ENCODE measurements at regions not wholly inside any gene's neighbourhood (a gene's known extent, or its start where the extent isn't known, plus 50 kb on each side); places are given as distances from the start of the nearest gene placed in this dataset.

DNA sequence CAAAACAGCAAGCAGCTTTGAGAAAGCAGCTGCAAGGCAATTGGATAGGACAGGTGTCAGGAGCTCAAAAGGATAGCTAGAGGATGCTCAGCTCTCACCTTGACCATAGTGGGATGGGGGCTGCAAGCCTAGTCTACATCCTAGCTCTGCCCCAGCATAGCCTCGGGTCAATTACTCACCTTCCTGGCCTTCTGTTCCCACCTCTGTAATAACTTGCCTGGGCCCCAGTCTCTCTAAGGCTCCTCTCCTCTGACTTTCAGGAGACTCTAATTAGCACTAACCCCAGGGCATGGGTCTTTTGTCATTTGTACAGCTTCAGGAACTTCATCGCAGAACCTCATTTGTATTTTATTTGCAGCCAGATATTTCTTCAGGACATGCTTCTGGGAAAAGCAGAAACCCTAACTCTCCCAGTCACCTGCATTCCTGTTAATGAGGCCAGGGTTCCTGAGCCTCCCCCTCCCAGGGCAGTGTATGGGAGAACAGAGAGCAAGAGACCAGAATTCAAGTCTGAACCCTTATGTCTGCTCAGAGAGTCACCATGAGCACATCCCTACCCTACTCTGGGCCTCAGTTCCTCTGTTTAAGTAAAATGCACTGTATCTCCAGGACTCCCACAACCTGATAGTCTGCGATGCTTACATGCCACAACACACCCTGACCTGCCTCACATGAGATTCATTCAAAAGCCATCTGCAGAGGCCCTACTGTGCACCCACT, 108.1 kb downstream of the MATN1 start:
- WGBS: 90% methylated on average over 3 of the region's 3 CpGs
- no peaks in the 10 kb centered on the region for H3K27me3 ChIP-seq (ENCODE audit: control insufficient read depth in 2 of 2, insufficient read depth in 1 of 2, low read length in 1 of 2)
- H3K4me3 ChIP-seq (ENCODE audit: low read length in 2 of 2): no peak overlapping the region
- no peaks in the 10 kb centered on the region for H3K36me3 ChIP-seq (ENCODE audit: control insufficient read depth in 2 of 2, insufficient read depth in 2 of 2, low read length in 1 of 2)
- no peak overlapping the region for H3K27ac ChIP-seq (ENCODE audit: low read depth in 1 of 2, low read length in 1 of 2)
- no peak for DNase-seq (ENCODE audit: low read depth in 6 of 9, low spot score in 9 of 9)
- no peaks in the 10 kb centered on the region for H3K9me3 ChIP-seq (ENCODE audit: control insufficient read depth in 2 of 2, insufficient read depth in 1 of 2, low read length in 1 of 2)
- no peaks in the 10 kb centered on the region for H3K4me1 ChIP-seq (ENCODE audit: control insufficient read depth in 2 of 2, insufficient read depth in 2 of 2, low read length in 2 of 2)

DNA sequence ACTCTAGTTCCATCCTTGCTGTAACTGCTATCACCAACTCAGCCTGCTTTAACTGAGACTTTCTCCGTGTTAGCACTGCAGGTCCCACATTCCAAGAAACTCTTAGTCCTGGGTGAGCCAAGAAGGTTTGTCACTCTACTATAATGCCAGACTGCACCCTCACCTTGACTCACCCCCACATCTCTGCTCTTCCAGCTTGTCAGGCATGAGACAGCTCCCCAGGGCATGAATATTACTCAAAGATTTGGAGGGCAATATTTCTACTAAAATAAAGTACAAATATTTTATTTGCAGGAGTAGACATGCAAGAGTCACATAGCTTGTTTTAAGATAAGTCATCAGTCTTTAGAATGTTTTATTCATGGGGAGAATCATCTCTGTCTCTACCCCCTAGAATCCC, 110.2 kb downstream of the MATN1 start:
- Histone ChIP-seq H3K9me3 (ENCODE audit: control insufficient read depth in 2 of 2, insufficient read depth in 1 of 2, low read length in 1 of 2) (no peaks in the 10 kb centered on the region), H3K27ac (ENCODE audit: low read depth in 1 of 2, low read length in 1 of 2) (no peak overlapping the region), H3K4me3 (ENCODE audit: low read length in 2 of 2) (no peak overlapping the region), H3K27me3 (ENCODE audit: control insufficient read depth in 2 of 2, insufficient read depth in 1 of 2, low read length in 1 of 2) (no peaks in the 10 kb centered on the region), H3K36me3 (ENCODE audit: control insufficient read depth in 2 of 2, insufficient read depth in 2 of 2, low read length in 1 of 2) (no peaks in the 10 kb centered on the region), H3K4me1 (ENCODE audit: control insufficient read depth in 2 of 2, insufficient read depth in 2 of 2, low read length in 2 of 2) (no peaks in the 10 kb centered on the region)
- no peak for DNase-seq (ENCODE audit: low read depth in 6 of 9, low spot score in 9 of 9)
- WGBS: 83% methylated on average over 1 of the region's 1 CpG

DNA sequence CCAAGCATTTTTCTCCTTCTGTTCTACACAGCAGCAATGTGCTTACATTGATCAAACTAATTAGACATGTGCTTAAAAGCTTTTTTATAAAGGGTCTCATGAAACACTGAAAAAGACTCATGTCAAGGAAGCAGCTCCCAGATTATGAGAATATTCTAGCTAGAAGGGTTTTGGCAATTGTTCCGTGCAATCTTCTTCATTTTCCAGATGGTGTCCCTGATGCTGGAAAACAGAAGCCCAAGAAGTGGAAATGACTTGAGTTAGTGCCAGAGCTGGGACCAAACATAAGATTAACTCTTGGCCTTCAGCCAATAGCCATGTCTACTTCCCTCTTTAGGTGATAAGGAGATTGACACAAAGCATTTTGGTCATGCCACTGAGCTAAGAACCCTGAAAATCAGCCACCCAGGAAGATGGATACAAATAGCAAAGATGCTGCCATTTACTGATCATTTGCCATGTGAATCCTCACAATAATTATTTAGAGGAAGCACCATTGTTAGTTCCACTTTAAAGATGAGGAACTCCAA, 110.8 kb downstream of the MATN1 start:
- Histone ChIP-seq H3K4me1 (ENCODE audit: control insufficient read depth in 2 of 2, insufficient read depth in 2 of 2, low read length in 2 of 2) (no peaks in the 10 kb centered on the region), H3K27me3 (ENCODE audit: control insufficient read depth in 2 of 2, insufficient read depth in 1 of 2, low read length in 1 of 2) (no peaks in the 10 kb centered on the region), H3K27ac (ENCODE audit: low read depth in 1 of 2, low read length in 1 of 2) (no peak overlapping the region), H3K4me3 (ENCODE audit: low read length in 2 of 2) (no peak overlapping the region), H3K36me3 (ENCODE audit: control insufficient read depth in 2 of 2, insufficient read depth in 2 of 2, low read length in 1 of 2) (no peaks in the 10 kb centered on the region), H3K9me3 (ENCODE audit: control insufficient read depth in 2 of 2, insufficient read depth in 1 of 2, low read length in 1 of 2) (no peaks in the 10 kb centered on the region)
- 91% methylated on average over 1 of the region's 1 CpG for WGBS
- DNase-seq (ENCODE audit: low read depth in 6 of 9, low spot score in 9 of 9): no peak

DNA sequence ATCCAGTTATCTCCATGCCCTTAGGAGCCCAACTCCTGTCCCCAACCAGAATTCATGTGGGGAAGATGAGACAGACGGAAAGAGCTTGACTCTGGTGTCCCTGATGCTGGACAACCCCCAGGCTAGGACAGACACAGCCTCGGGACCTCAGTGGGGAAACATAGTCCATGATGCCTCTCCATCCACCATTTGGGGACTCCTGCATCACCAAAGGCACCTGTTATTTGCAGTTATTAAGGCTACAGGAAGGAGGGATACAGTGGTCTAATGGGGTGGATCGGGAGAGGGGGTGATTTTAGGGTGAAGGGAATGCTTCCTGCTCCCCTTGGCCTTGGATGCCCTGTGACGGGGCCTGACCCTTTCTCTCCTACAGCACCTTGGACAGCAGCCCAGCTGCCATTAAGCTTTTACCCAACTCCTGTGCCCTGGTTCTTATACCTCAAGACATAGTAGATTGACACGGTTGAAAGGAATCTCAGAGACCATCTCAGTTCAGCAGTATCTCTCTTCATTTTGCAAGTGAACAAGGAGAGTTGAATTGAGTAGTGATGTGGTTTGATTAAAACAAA, 111.6 kb downstream of the MATN1 start:
- 71% methylated on average over 5 of the region's 5 CpGs for WGBS
- no peak overlapping the region for H3K4me3 ChIP-seq (ENCODE audit: low read length in 2 of 2)

DNA sequence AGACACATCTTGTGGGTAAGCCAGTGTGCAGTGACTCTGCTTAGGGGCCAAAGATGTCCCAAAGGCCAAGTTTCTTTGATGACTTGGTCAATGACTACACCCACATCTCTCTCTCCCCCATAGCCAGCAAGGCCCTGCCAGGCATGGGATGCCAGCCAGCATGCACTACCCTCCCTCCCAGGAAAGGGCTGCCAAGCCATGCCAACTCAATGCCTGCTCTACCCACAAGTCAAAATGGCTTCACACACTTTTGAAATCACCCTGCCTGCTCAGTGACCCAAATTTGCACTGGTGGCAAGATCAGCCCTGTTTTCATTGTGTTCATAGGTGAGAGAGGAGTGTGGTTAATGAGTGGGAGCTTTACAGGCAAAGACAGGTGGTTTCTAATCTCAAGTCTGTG, 112.5 kb downstream of the MATN1 start:
- no peak for DNase-seq (ENCODE audit: low read depth in 6 of 9, low spot score in 9 of 9)
- no peak overlapping the region for H3K27ac ChIP-seq (ENCODE audit: low read depth in 1 of 2, low read length in 1 of 2)
- no peaks in the 10 kb centered on the region for H3K27me3 ChIP-seq (ENCODE audit: control insufficient read depth in 2 of 2, insufficient read depth in 1 of 2, low read length in 1 of 2)
- no peak overlapping the region for H3K4me3 ChIP-seq (ENCODE audit: low read length in 2 of 2)
- H3K4me1 ChIP-seq (ENCODE audit: control insufficient read depth in 2 of 2, insufficient read depth in 2 of 2, low read length in 2 of 2): no peaks in the 10 kb centered on the region
- H3K9me3 ChIP-seq (ENCODE audit: control insufficient read depth in 2 of 2, insufficient read depth in 1 of 2, low read length in 1 of 2): no peaks in the 10 kb centered on the region
- H3K36me3 ChIP-seq (ENCODE audit: control insufficient read depth in 2 of 2, insufficient read depth in 2 of 2, low read length in 1 of 2): no peaks in the 10 kb centered on the region

More for the DNA sequence above, 111.6 kb downstream of the MATN1 start:
- no peaks in the 10 kb centered on the region for H3K27me3 ChIP-seq (ENCODE audit: control insufficient read depth in 2 of 2, insufficient read depth in 1 of 2, low read length in 1 of 2)
- H3K27ac ChIP-seq (ENCODE audit: low read depth in 1 of 2, low read length in 1 of 2): no peak overlapping the region
- H3K9me3 ChIP-seq (ENCODE audit: control insufficient read depth in 2 of 2, insufficient read depth in 1 of 2, low read length in 1 of 2): no peaks in the 10 kb centered on the region
- no peaks in the 10 kb centered on the region for H3K36me3 ChIP-seq (ENCODE audit: control insufficient read depth in 2 of 2, insufficient read depth in 2 of 2, low read length in 1 of 2)
- H3K4me1 ChIP-seq (ENCODE audit: control insufficient read depth in 2 of 2, insufficient read depth in 2 of 2, low read length in 2 of 2): no peaks in the 10 kb centered on the region
- DNase-seq (ENCODE audit: low read depth in 6 of 9, low spot score in 9 of 9): no peak

DNA sequence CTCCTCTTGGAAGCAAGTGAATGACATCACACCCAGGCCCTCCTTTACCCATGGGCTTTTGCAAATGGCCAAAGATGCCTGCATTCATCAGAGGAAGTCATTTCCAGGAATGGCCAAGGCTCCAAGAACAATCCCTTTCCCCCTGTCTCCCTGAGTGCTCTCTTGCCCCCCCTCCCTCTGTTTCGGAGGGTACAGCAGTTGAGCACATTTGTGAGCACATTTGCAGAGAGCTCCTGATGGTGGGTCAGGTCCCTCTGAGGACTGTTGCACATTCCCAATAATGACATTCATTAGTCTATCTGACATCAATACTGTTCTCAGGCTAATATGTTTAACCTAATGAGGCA, 113.4 kb downstream of the MATN1 start:
- Histone ChIP-seq H3K27me3 (ENCODE audit: control insufficient read depth in 2 of 2, insufficient read depth in 1 of 2, low read length in 1 of 2) (no peaks in the 10 kb centered on the region), H3K9me3 (ENCODE audit: control insufficient read depth in 2 of 2, insufficient read depth in 1 of 2, low read length in 1 of 2) (peaks cover 0 to 1% of the 10 kb centered on the region in 2 donors), H3K4me1 (ENCODE audit: control insufficient read depth in 2 of 2, insufficient read depth in 2 of 2, low read length in 2 of 2) (no peaks in the 10 kb centered on the region), H3K4me3 (ENCODE audit: low read length in 2 of 2) (no peak overlapping the region), H3K27ac (ENCODE audit: low read depth in 1 of 2, low read length in 1 of 2) (no peak overlapping the region), H3K36me3 (ENCODE audit: control insufficient read depth in 2 of 2, insufficient read depth in 2 of 2, low read length in 1 of 2) (no peaks in the 10 kb centered on the region)
- 70% methylated on average over 1 of the region's 1 CpG for WGBS
- no peak for DNase-seq (ENCODE audit: low read depth in 6 of 9, low spot score in 9 of 9)

DNA sequence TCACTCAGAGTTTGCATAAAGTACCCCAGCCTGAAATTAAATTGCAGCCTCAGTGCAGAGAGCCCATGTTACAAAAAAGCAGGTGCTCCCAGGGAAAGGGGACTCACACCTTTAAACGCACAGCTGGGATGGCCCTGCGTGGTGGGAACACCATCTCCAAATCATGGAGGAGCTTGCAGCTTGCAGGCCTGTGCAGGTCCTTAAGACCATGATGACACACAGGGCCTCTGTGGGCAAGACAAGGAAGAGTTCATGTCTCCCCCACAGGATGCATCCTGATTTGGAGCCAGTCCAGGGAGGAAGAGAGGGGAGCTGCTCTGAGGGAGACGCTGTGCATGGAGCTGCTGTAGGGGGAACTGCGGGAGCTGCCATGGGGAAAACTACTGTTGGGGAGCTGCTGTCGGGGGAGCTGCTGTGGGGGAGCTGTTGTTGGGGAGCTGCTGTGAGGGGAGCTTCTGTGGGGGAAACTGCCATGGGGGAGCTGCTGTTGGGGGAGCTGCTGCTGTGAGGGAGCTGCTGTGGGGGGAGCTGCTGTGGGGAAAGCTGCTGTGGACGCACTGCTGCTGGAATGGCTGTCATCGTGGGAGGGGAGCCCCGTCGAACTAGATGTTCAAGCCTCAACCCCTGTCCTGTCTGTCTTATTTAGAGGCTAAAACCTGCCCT, 113.9 kb downstream of the MATN1 start:
- Histone ChIP-seq H3K9me3 (ENCODE audit: control insufficient read depth in 2 of 2, insufficient read depth in 1 of 2, low read length in 1 of 2) (peaks cover 0 to 1% of the 10 kb centered on the region in 2 donors), H3K27ac (ENCODE audit: low read depth in 1 of 2, low read length in 1 of 2) (no peak overlapping the region), H3K36me3 (ENCODE audit: control insufficient read depth in 2 of 2, insufficient read depth in 2 of 2, low read length in 1 of 2) (no peaks in the 10 kb centered on the region), H3K4me3 (ENCODE audit: low read length in 2 of 2) (no peak overlapping the region), H3K27me3 (ENCODE audit: control insufficient read depth in 2 of 2, insufficient read depth in 1 of 2, low read length in 1 of 2) (no peaks in the 10 kb centered on the region), H3K4me1 (ENCODE audit: control insufficient read depth in 2 of 2, insufficient read depth in 2 of 2, low read length in 2 of 2) (no peaks in the 10 kb centered on the region)
- 77% methylated on average over 9 of the region's 9 CpGs for WGBS
- no peak for DNase-seq (ENCODE audit: low read depth in 6 of 9, low spot score in 9 of 9)

DNA sequence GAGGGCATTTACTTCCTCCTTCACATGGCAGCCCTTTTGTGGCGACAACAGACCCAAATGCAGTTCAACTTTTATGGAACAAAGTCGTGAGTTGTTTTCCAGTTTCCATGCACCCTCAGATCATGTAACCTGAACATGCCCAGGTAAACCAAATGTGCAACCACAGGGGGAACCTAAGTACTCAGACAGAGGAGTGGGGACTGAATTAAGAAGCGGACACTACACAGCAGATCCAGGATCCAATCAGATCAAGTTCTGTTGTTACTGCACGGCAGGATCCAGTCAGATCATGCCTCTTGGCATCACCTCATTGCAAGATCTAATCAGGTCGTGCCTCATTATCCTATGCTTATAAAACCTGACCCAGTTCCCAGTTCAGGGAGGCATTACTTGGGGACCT, 115.7 kb downstream of the MATN1 start:
- Histone ChIP-seq H3K9me3 (ENCODE audit: control insufficient read depth in 2 of 2, insufficient read depth in 1 of 2, low read length in 1 of 2) (peaks cover 0 to 1% of the 10 kb centered on the region in 2 donors), H3K4me3 (ENCODE audit: low read length in 2 of 2) (no peak overlapping the region), H3K36me3 (ENCODE audit: control insufficient read depth in 2 of 2, insufficient read depth in 2 of 2, low read length in 1 of 2) (no peaks in the 10 kb centered on the region), H3K27ac (ENCODE audit: low read depth in 1 of 2, low read length in 1 of 2) (no peak overlapping the region), H3K27me3 (ENCODE audit: control insufficient read depth in 2 of 2, insufficient read depth in 1 of 2, low read length in 1 of 2) (no peaks in the 10 kb centered on the region), H3K4me1 (ENCODE audit: control insufficient read depth in 2 of 2, insufficient read depth in 2 of 2, low read length in 2 of 2) (no peaks in the 10 kb centered on the region)
- no peak for DNase-seq (ENCODE audit: low read depth in 6 of 9, low spot score in 9 of 9)
- WGBS: 71% methylated on average over 5 of the region's 5 CpGs

DNA sequence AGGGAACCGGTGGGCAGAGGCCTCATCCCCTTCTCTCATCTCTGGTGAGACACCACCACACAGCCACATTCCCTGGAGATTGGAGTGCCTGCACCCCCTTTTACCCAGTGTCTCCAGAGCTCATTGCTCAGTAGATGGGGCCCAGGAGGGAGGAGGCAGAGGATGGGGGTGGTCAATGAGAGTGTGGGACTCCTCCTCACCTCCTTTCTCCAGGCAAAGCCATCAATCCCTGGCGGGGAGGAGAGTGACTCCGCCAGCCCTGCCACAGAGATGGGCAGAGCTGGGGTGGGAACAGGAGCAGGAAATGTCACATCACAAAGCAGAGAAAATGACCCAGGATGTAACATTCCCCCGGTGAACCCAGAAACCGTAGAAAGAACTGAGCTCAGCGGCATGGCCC, 117.2 kb downstream of the MATN1 start:
- peaks cover 0 to 1% of the 10 kb centered on the region in 2 donors for H3K9me3 ChIP-seq (ENCODE audit: control insufficient read depth in 2 of 2, insufficient read depth in 1 of 2, low read length in 1 of 2)
- H3K4me3 ChIP-seq (ENCODE audit: low read length in 2 of 2): no peak overlapping the region
- DNase-seq (ENCODE audit: low read depth in 6 of 9, low spot score in 9 of 9): no peak
- H3K27me3 ChIP-seq (ENCODE audit: control insufficient read depth in 2 of 2, insufficient read depth in 1 of 2, low read length in 1 of 2): no peaks in the 10 kb centered on the region
- WGBS: 51% methylated on average over 6 of the region's 6 CpGs
- no peak overlapping the region for H3K27ac ChIP-seq (ENCODE audit: low read depth in 1 of 2, low read length in 1 of 2)
- H3K4me1 ChIP-seq (ENCODE audit: control insufficient read depth in 2 of 2, insufficient read depth in 2 of 2, low read length in 2 of 2): no peaks in the 10 kb centered on the region
- no peaks in the 10 kb centered on the region for H3K36me3 ChIP-seq (ENCODE audit: control insufficient read depth in 2 of 2, insufficient read depth in 2 of 2, low read length in 1 of 2)
